ENCODE measurements at regions not wholly inside any gene's neighbourhood (a gene's known extent, or its start where the extent isn't known, plus 50 kb on each side); places are given as distances from the start of the nearest gene placed in this dataset.
"Not testable (repeated sequence)": the region's sequence is repeated elsewhere in the genome, so short reads cannot be mapped to it uniquely, and the experiment has no call there.

- no peak overlapping the region for H3K56ac ChIP-seq (ENCODE audit: extremely low read depth, insufficient read depth, low read length)
- no peak overlapping the region for H2BK5ac ChIP-seq (ENCODE audit: low read depth, low read length, poor library complexity, severe bottlenecking)
- no peak overlapping the region for H4K8ac ChIP-seq (ENCODE audit: low read depth in 2 of 2, low read length in 2 of 2)
- ATAC-seq (ENCODE audit: low read depth) = no peak
- H2AFZ ChIP-seq (replicated peaks; ENCODE audit: low read length, poor library complexity) = no peak overlapping the region
- no peak overlapping the region for H2AK9ac ChIP-seq (replicated peaks; ENCODE audit: low read depth, low read length, poor library complexity)
- H2BK15ac ChIP-seq (ENCODE audit: low read depth, low read length) = no peak overlapping the region
- no peaks in the 10 kb centered on the region for H3K9me1 ChIP-seq (ENCODE audit: insufficient read depth, low read length)
- dilution Hi-C loops (cut with HindIII; ENCODE audit: low sequenced_read_pairs, unreplicated experiment) = no loop called here
- no peak overlapping the region for H3K23ac ChIP-seq (ENCODE audit: low read depth, low read length)
- no peak overlapping the region for H2AK5ac ChIP-seq (ENCODE audit: low read depth, low read length)
- H3K36me3 ChIP-seq (ENCODE audit: control insufficient read depth, insufficient read depth, low read length) = no peaks in the 10 kb centered on the region
- H3K4me1 ChIP-seq (ENCODE audit: control insufficient read depth, insufficient read depth, low read length) = no peaks in the 10 kb centered on the region
- ChIA-PET CTCF (no interaction called here), POLR2A (ENCODE audit: unreplicated experiment) (no interaction called here)
- H3K4ac ChIP-seq (ENCODE audit: low read depth, low read length) = no peak overlapping the region
- no peaks in the 10 kb centered on the region for H3K27me3 ChIP-seq (ENCODE audit: control insufficient read depth, insufficient read depth, low read length)
- H4K20me1 ChIP-seq (ENCODE audit: insufficient read depth, low read length) = no peaks in the 10 kb centered on the region
- H4K91ac ChIP-seq (ENCODE audit: insufficient read depth, low read depth, low read length) = no peak overlapping the region
- no peak for DNase-seq
- no peak overlapping the region for H2BK120ac ChIP-seq (ENCODE audit: low read depth, low read length)
- H4K5ac ChIP-seq (ENCODE audit: low read depth, low read length) = no peak overlapping the region
- intact Hi-C loops (cut with micrococcal nuclease) = no loop called here
- no peak overlapping the region for H3K18ac ChIP-seq (ENCODE audit: low read depth, low read length)
- no TSS peak for BruUV-seq (replicated peaks)
- no peaks in the 10 kb centered on the region for H3K79me1 ChIP-seq (ENCODE audit: low read depth in 1 of 2, low read length in 2 of 2)
- no peak overlapping the region for H3K4me2 ChIP-seq (ENCODE audit: low read depth, low read length)
- H3K27ac ChIP-seq (ENCODE audit: insufficient read depth, low read length) = no peak overlapping the region
- H3K9ac ChIP-seq (ENCODE audit: low read depth, low read length) = no peak overlapping the region
- H3K4me3 ChIP-seq (ENCODE audit: insufficient read depth, low read depth, low read length) = no peak overlapping the region
- TF ChIP-seq MAFK (IDR thresholded peaks at IDR 0.05; ENCODE audit: low read depth, low read length) = no peak
- no peak overlapping the region for H2BK20ac ChIP-seq (ENCODE audit: low read depth, low read length)
- no peak overlapping the region for H3K14ac ChIP-seq (replicated peaks; ENCODE audit: low read depth, low read length)
- no CpG with 5 or more reads among the region's 3 CpGs for WGBS, 2 experiments (ENCODE audit: extremely low coverage in 2 of 2, insufficient read length in 1 of 2)
- H3K9me3 ChIP-seq (ENCODE audit: control insufficient read depth, insufficient read depth, low read length) = no peaks in the 10 kb centered on the region
- in situ Hi-C loops (cut with MboI; ENCODE audit: low sequenced_read_pairs) = no loop called here
Measured at GRCh38 chr17:53619025-53619424, 203.7 kb upstream of the KIF2B start.

- CTCF ChIA-PET; H2AFZ ChIP-seq (replicated peaks; ENCODE audit: low read length, poor library complexity); H3K23ac ChIP-seq (ENCODE audit: low read depth, low read length); H2AK9ac ChIP-seq (replicated peaks; ENCODE audit: low read depth, low read length, poor library complexity); H2BK120ac ChIP-seq (ENCODE audit: low read depth, low read length); dilution Hi-C loops (cut with HindIII; ENCODE audit: low sequenced_read_pairs, unreplicated experiment); H3K36me3 ChIP-seq (ENCODE audit: control insufficient read depth, insufficient read depth, low read length); in situ Hi-C loops (cut with MboI; ENCODE audit: low sequenced_read_pairs); H2BK5ac ChIP-seq (ENCODE audit: low read depth, low read length, poor library complexity, severe bottlenecking); ATAC-seq (ENCODE audit: low read depth); H3K4me2 ChIP-seq (ENCODE audit: low read depth, low read length); H4K91ac ChIP-seq (ENCODE audit: insufficient read depth, low read depth, low read length); H3K4me3 ChIP-seq (ENCODE audit: insufficient read depth, low read depth, low read length); H4K5ac ChIP-seq (ENCODE audit: low read depth, low read length); H3K4ac ChIP-seq (ENCODE audit: low read depth, low read length); H2BK15ac ChIP-seq (ENCODE audit: low read depth, low read length); DNase-seq; H3K9me3 ChIP-seq (ENCODE audit: control insufficient read depth, insufficient read depth, low read length); H3K27ac ChIP-seq (ENCODE audit: insufficient read depth, low read length); intact Hi-C loops (cut with micrococcal nuclease); H3K27me3 ChIP-seq (ENCODE audit: control insufficient read depth, insufficient read depth, low read length); BruUV-seq (replicated peaks); H3K9me1 ChIP-seq (ENCODE audit: insufficient read depth, low read length); H3K9ac ChIP-seq (ENCODE audit: low read depth, low read length); H3K4me1 ChIP-seq (ENCODE audit: control insufficient read depth, insufficient read depth, low read length); H4K8ac ChIP-seq (ENCODE audit: low read depth in 2 of 2, low read length in 2 of 2); H4K20me1 ChIP-seq (ENCODE audit: insufficient read depth, low read length); POLR2A ChIA-PET (ENCODE audit: unreplicated experiment); H2BK20ac ChIP-seq (ENCODE audit: low read depth, low read length); H3K18ac ChIP-seq (ENCODE audit: low read depth, low read length); H3K14ac ChIP-seq (replicated peaks; ENCODE audit: low read depth, low read length); H2AK5ac ChIP-seq (ENCODE audit: low read depth, low read length); H3K79me1 ChIP-seq (ENCODE audit: low read depth in 1 of 2, low read length in 2 of 2); H3K56ac ChIP-seq (ENCODE audit: extremely low read depth, insufficient read depth, low read length): not testable (repeated sequence)
- WGBS, 2 experiments (ENCODE audit: extremely low coverage in 2 of 2, insufficient read length in 1 of 2) = 60% methylated on average over 2 of the region's 5 CpGs; no CpG with 5 or more reads in 1 of the 2 experiments
Measured at GRCh38 chr17:53608208-53608607, 214.5 kb upstream of the KIF2B start.

All from IMR-90 (cell line).